Right lobe of liver (tissue), 6 donors: ENCODE measurements at regions not wholly inside any gene's neighbourhood (a gene's known extent, or its start where the extent isn't known, plus 50 kb on each side); places are given as distances from the start of the nearest gene placed in this dataset.

Experiments
- ATAC-seq, 4 donors: fragments of 200-7000 bp; cut with Tn5 transposase; one replicate each; pipeline ENCODE4 v1.9.1; 2020; ENCODE audit warnings: mild to moderate bottlenecking in 4 of 4, moderate library complexity in 4 of 4
- DNase-seq, 3 donors: peaks; one replicate each; pipeline ENCODE4 v3.0.0-alpha.2; 2020
- H3K27ac ChIP-seq, 3 donors: fragments of 200-600 bp; one replicate each; pipeline ENCODE4 v1.8.0; 2022
- H3K27me3 ChIP-seq, 2 donors: fragments of 200-600 bp; one replicate each; pipeline ENCODE4 v1.8.0; 2022
- H3K36me3 ChIP-seq, 4 donors: fragments of 200-600 bp; sonication (generic) in 1 of 4; one replicate each; pipeline versions ENCODE4 v1.5.1 to v1.8.0; 2017 to 2022; ENCODE audit warnings: control low read depth in 1 of 4
- H3K4me1 ChIP-seq, 4 donors: fragments of 200-600 bp; sonication (generic) in 1 of 4; one replicate each; pipeline versions ENCODE4 v1.5.1 to v1.8.0; 2017 to 2022; ENCODE audit warnings: control low read depth in 1 of 4
- H3K4me3 ChIP-seq, 3 donors: fragments of 200-600 bp; one replicate each; pipeline ENCODE4 v1.8.0; 2022
- H3K9me3 ChIP-seq, 4 donors: fragments of 200-600 bp; sonication (generic) in 1 of 4; one replicate each; pipeline versions ENCODE4 v1.5.1 to v1.8.0; 2017 to 2022; ENCODE audit warnings: control low read depth in 1 of 4
- POLR2A ChIP-seq: fragments of 450-650 bp; IDR thresholded peaks from one replicate; pipeline ENCODE4 v1.6.1; 2017; ENCODE audit warnings: antibody characterized with exemption, mild to moderate bottlenecking
- WGBS: methylation state at CpG from one replicate; pipeline ENCODE4 v1.1.6; 2018; ENCODE audit warnings: low coverage, low lambda C conversion rate; ENCODE audit not compliant: insufficient coverage; ENCODE audit errors: missing lambda C conversion rate; 5-methylcytosine and 5-hydroxymethylcytosine counted together
- intact Hi-C, 2 donors: fragments of 100-400 bp; cut with DNase I; formaldehyde crosslinking; loops; one replicate each; pipeline versions ENCODE4 v1.11.2 to v1.14.1; 2022
- TF ChIP-seq, protein P1 (sequence below), 4 donors: fragments of 200-600 bp in 3 of 4; fragments of 450-650 bp in 1 of 4; IDR thresholded peaks; one replicate each; pipeline versions ENCODE4 v1.5.1 to v1.8.0; 2016 to 2022; ENCODE audit warnings: antibody characterized with exemption in 4 of 4, mild to moderate bottlenecking in 2 of 4
- donor health status: DM: no; HTN: yes; CAD: no.
- donor health status: DM: no; HTN: no; CAD: no.
- donor health status: DM: no; HTN: no; CAD: no.
- donor health status: DM: no; HTN: yes; CAD: no.
- donor health status: DM: no; HTN: yes; CAD: no.

DNA sequence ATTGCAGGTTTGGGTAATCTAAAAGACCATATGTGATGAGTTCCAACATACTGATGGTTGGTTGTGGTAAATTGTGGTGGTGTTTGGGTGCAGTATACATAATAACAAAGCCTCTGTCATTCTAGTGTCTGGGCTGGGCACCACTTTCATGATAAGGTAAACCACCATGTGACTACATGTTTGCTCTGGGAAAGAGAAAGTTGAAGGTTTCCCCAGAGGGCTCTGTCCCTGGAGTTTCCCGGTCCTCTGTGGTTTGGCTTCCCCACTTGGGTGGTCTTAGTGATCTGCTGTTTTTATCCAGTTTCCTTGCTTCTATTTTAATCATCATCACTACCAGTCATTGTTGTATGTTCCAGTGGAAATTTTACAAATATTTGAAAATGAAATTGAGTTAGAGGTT is 55.9 kb upstream of the TSPAN2 start:
- Histone ChIP-seq H3K9me3 (no peaks in the 10 kb centered on the region), H3K4me3 (no peak overlapping the region), H3K4me1 (no peaks in the 10 kb centered on the region), H3K27me3 (no peaks in the 10 kb centered on the region), H3K36me3 (no peaks in the 10 kb centered on the region), H3K27ac (no peak overlapping the region)
- intact Hi-C loops, result no loop called here
- ATAC-seq (no peak), DNase-seq (no peak)
- TF ChIP-seq, protein P1, sequence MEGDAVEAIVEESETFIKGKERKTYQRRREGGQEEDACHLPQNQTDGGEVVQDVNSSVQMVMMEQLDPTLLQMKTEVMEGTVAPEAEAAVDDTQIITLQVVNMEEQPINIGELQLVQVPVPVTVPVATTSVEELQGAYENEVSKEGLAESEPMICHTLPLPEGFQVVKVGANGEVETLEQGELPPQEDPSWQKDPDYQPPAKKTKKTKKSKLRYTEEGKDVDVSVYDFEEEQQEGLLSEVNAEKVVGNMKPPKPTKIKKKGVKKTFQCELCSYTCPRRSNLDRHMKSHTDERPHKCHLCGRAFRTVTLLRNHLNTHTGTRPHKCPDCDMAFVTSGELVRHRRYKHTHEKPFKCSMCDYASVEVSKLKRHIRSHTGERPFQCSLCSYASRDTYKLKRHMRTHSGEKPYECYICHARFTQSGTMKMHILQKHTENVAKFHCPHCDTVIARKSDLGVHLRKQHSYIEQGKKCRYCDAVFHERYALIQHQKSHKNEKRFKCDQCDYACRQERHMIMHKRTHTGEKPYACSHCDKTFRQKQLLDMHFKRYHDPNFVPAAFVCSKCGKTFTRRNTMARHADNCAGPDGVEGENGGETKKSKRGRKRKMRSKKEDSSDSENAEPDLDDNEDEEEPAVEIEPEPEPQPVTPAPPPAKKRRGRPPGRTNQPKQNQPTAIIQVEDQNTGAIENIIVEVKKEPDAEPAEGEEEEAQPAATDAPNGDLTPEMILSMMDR (IDR thresholded peaks at IDR 0.05), result no peak
- TF ChIP-seq POLR2A, result no peak
- 29% methylated on average over 1 of the region's 1 CpG for WGBS

DNA sequence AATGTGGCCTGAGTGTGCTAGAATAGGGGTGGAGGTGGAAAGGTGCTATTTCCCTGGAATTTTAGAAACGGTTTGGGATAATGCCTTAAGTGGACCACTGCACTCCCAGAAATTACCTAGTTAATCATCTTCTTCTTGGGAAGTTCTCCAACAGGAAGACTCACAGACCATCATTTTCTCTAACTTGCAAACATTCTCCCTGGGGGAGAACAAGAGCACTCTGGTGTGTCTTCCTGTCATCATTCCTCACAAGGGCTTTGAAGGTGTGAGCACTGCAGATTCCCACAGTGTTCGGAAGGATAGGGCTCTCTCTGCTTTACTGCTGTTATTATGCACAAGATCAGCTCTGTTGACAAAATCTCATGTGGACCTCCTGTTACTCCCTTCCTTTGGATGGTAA is 54.9 kb upstream of the TSPAN2 start:
- 64% methylated on average over 2 of the region's 2 CpGs for WGBS
- no peak for ATAC-seq

DNA sequence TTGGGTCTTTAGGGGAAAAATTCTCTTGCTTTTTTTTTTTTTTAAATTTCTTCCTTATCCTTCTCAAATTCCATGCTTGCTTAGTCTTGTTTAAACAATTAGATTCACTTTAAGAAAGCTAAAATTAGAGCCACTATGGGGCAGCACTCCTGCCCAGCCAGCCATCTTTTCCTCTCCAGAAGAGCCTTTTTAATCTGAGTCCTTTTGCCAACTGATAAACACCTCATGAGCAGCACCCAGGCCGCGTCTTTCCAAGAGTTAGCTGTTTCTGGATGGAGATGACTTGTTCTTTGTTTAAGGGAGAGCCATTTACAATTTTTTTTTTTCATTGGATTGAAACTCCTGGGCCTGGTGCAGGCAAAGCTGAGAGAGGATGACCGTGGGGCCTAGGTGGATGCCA is 53.3 kb upstream of the TSPAN2 start:
- WGBS, result 51% methylated on average over 3 of the region's 3 CpGs
- intact Hi-C loops, result no loop called here
- Histone ChIP-seq H3K27ac (no peak overlapping the region), H3K4me3 (no peak overlapping the region), H3K4me1 (no peaks in the 10 kb centered on the region), H3K9me3 (no peaks in the 10 kb centered on the region), H3K27me3 (no peaks in the 10 kb centered on the region), H3K36me3 (no peaks in the 10 kb centered on the region)
- no peak for DNase-seq
- TF ChIP-seq, protein P1 (IDR thresholded peaks at IDR 0.05), result no peak
- no peak for TF ChIP-seq POLR2A
- ATAC-seq, result no peak

More for the DNA sequence above, 54.9 kb upstream of the TSPAN2 start:
- Histone ChIP-seq H3K4me1 (no peaks in the 10 kb centered on the region), H3K9me3 (no peaks in the 10 kb centered on the region), H3K27me3 (no peaks in the 10 kb centered on the region), H3K36me3 (no peaks in the 10 kb centered on the region), H3K4me3 (no peak overlapping the region), H3K27ac (no peak overlapping the region)
- DNase-seq, result no peak
- intact Hi-C loops, result no loop called here
- TF ChIP-seq, protein P1 (IDR thresholded peaks at IDR 0.05), result no peak
- TF ChIP-seq POLR2A, result no peak

DNA sequence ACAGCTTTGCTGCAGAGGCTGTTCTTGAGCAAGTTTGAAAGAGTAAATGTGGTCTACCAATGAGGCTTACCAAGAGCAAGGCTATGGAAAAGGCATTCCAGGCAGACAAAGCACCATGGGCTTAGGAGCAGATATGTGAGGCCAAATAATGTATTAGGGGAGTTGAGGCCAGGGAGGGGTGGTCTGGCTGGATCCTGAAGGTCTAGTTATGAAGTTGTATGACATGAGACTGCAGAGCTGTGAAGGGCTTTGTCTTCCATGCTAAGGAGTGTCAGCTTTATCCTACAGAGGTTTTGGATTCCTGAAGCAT is 51.8 kb upstream of the TSPAN2 start:
- Histone ChIP-seq H3K27ac (no peak overlapping the region), H3K4me1 (no peaks in the 10 kb centered on the region), H3K4me3 (no peak overlapping the region), H3K9me3 (no peaks in the 10 kb centered on the region), H3K36me3 (no peaks in the 10 kb centered on the region), H3K27me3 (no peaks in the 10 kb centered on the region)
- intact Hi-C loops, result no loop called here
- TF ChIP-seq, protein P1 (IDR thresholded peaks at IDR 0.05), result no peak
- TF ChIP-seq POLR2A, result no peak
- no peak for ATAC-seq
- DNase-seq, result no peak

DNA sequence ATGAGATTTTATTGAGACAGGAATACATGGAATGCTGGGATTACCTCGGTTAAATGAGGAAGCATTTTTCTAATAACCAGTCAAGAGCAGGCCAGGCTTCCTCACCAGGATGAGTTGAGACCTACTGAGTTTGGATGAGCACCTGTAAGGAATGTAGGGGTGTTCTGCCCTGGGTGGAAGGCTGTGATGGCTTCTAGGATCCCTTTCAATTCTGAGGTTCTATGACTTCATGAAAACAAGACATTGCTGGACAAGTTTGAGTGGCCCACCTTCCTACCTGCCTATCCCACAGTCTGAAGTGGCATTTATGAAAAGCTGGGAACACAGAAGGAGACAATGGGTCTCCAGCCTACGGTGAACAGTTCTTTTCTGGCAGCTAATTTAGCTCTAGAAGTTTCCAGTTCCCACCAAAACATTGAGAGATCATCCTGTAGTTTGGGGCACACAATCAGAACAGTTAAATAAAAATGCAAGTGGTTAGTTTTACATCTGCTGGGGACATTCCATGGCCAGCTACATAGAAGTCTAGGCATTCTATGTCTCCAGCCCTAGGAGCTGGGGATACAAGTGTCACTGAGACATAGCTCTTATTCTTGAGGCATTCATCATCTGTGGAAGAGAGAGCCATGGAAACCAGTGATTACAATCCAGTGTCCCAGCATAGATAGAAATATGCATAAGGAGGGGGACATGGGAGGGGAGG is 51.3 kb upstream of the TSPAN2 start:
- DNase-seq (no peak), ATAC-seq (no peak)
- no peak overlapping the region for H3K27ac ChIP-seq
- no peaks in the 10 kb centered on the region for H3K27me3 ChIP-seq
- no peak overlapping the region for H3K4me3 ChIP-seq
- H3K9me3 ChIP-seq, result no peaks in the 10 kb centered on the region
- 77% methylated on average over 2 of the region's 2 CpGs for WGBS
- TF ChIP-seq, protein P1 (IDR thresholded peaks at IDR 0.05), result no peak
- TF ChIP-seq POLR2A, result no peak
- H3K36me3 ChIP-seq, result no peaks in the 10 kb centered on the region
- intact Hi-C loops, result no loop called here
- no peaks in the 10 kb centered on the region for H3K4me1 ChIP-seq
